VCaP (cell line): ENCODE measurements at regions not wholly inside any gene's neighbourhood (a gene's known extent, or its start where the extent isn't known, plus 50 kb on each side); places are given as distances from the start of the nearest gene placed in this dataset.

Source experiments
- H3K27ac ChIP-seq: fragments of 450-650 bp; 2 replicates; pipeline ENCODE4 v1.5.1; 2017
- TF ChIP-seq, protein P1 (sequence below): fragments of 450-650 bp; conservative IDR thresholded peaks from 2 replicates; pipeline ENCODE4 v1.5.1; 2017; ENCODE audit warnings: mild to moderate bottlenecking, moderate library complexity

GRCh38 chr3:147582642-147583041 is 173.5 kb downstream of the ZIC1 start:
- TF ChIP-seq, protein P1, sequence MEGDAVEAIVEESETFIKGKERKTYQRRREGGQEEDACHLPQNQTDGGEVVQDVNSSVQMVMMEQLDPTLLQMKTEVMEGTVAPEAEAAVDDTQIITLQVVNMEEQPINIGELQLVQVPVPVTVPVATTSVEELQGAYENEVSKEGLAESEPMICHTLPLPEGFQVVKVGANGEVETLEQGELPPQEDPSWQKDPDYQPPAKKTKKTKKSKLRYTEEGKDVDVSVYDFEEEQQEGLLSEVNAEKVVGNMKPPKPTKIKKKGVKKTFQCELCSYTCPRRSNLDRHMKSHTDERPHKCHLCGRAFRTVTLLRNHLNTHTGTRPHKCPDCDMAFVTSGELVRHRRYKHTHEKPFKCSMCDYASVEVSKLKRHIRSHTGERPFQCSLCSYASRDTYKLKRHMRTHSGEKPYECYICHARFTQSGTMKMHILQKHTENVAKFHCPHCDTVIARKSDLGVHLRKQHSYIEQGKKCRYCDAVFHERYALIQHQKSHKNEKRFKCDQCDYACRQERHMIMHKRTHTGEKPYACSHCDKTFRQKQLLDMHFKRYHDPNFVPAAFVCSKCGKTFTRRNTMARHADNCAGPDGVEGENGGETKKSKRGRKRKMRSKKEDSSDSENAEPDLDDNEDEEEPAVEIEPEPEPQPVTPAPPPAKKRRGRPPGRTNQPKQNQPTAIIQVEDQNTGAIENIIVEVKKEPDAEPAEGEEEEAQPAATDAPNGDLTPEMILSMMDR: no peak

GRCh38 chr3:147589016-147589415 is 179.9 kb downstream of the ZIC1 start:
- TF ChIP-seq, protein P1: no peak

More at GRCh38 chr3:147582642-147583041, 173.5 kb downstream of the ZIC1 start:
- no peak overlapping the region for H3K27ac ChIP-seq

GRCh38 chr3:147604136-147604535 is 195.0 kb downstream of the ZIC1 start:
- no peak overlapping the region for H3K27ac ChIP-seq
- TF ChIP-seq, protein P1: no peak

More at GRCh38 chr3:147589016-147589415, 179.9 kb downstream of the ZIC1 start:
- H3K27ac ChIP-seq: no peak overlapping the region

DNA sequence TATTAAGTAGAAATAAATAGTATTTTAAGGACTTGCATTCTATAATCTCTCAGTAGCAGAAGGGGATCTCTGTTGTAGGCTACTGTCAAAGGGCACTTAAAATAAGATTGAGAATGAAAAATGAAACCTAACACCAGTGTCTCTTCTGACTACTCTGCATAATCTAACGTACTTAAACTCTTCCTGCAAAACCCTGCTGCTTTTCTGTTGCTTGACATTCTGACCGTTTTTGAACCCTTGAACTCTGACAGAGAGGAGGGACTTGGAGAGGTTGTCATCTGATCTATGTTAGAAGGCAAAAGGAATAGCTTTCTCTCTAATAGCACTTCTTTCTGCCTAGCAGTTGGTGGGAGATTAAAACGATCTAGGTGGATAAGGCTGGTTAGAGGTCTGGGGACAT is 204.6 kb downstream of the ZIC1 start:
- no peak overlapping the region for H3K27ac ChIP-seq
- TF ChIP-seq, protein P1: no peak

DNA sequence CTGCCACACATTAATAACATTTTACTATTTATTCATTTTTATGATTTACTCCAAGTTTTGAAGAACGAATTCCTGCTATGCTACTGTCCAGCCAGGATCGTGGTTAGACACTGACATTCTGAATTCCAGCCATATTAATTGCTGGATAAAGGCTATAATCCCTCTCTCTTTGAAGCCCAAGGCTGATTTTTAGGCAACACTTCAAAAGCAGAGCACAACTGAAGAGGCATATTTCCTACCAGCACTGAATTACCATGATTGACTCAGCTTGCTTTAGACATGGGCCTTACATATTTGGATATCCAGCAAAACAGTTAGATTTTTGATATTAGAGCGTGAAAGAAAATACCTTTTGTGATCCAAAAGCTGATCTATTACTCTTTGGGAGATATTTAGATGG is 205.0 kb downstream of the ZIC1 start:
- TF ChIP-seq, protein P1: no peak
- H3K27ac ChIP-seq: no peak overlapping the region

DNA sequence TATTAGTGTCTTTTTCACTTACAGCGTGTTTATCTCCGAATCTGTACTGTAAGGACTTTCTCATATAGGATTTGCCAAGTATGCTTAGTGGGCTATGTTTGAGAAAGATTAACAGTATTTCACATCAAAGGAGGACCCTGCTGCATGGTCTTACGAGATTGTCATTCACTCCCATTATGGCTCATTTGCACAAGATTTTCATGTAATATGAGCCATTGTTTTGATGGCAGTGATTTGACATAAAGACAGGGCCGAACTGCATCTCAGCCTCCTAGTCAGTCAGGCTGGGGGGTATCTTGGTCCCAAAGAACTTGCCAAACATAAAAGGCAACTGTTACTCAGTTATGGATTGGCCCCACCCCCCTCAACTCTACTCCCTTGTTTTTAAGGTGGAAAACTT is 205.9 kb downstream of the ZIC1 start:
- TF ChIP-seq, protein P1: no peak
- no peak overlapping the region for H3K27ac ChIP-seq

DNA sequence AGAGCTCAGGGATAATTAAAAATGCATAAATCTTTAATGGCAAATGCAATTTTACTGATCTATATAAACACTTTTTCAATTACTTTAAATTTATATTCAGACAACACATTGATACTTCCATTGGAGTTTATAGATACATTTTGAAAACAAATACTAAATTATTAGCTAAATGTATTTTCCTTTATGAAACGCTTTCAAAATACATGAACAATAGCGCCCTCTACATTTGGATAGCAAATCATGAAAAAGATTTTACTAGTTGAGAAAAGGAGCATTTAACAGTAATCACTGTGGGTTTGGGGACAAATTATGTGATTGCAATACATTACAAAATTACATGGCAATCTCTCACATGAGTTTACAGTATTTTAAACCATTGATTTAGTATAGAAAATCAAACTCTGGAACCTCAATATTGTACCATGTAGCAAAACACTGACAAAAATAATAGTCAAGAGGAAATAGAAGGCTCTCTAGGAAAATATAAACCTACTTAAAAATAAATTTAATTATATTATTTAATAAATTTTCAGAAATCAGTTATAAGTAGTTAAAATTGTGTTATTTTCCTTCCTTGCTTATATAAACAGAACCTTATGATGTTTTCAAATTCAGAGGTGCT is 207.9 kb downstream of the ZIC1 start:
- TF ChIP-seq, protein P1: peak; percentile 45

More for the DNA sequence above, 207.9 kb downstream of the ZIC1 start:
- H3K27ac ChIP-seq: no peak overlapping the region
